ENCODE measurements at regions not wholly inside any gene's neighbourhood (a gene's known extent, or its start where the extent isn't known, plus 50 kb on each side); places are given as distances from the start of the nearest gene placed in this dataset.

DNA sequence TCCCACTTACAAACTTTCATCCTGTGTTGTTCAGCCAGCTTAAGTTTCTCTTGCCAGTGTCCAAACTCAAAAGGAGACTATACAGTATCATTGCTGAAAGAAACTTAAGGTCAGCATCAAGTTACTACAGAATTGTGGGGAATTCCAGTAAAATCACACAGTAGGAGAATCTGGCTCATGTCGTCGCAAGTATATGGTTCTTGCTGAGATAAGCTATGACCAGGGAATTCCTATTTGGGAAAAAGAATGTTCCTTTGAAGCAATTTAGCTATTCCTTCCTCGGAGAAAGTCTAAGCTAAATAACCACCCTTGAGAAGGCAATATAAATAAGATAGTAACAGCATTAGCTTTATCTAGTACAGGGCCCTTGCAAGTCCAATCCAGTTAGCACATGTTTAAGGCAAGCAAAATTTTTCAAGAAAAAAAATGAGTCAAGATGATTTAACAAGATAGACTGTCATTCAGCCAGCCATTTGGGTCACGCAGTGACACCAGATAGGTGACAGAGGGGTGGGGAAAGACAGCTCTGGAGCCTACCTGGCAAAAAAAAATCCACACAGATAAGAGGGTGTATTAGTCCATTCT lies 78.2 kb upstream of the THBS1 start:
- TF ChIP-seq YY1 (IDR thresholded peaks at IDR 0.05; ENCODE audit: insufficient read depth, insufficient read length) (no peak), ZNF274 (IDR thresholded peaks at IDR 0.05; ENCODE audit: low read depth, low read length) (no peak), SUZ12 (IDR thresholded peaks at IDR 0.05; ENCODE audit: extremely low read depth, insufficient read depth, insufficient read length) (no peak)
